ENCODE measurements at regions not wholly inside any gene's neighbourhood (a gene's known extent, or its start where the extent isn't known, plus 50 kb on each side); places are given as distances from the start of the nearest gene placed in this dataset.

- Mint-ChIP-seq H3K27me3 (no peaks in the 10 kb centered on the region), H3K9me3 (no peaks in the 10 kb centered on the region), H3K36me3 (no peaks in the 10 kb centered on the region), H3K27ac (no peak overlapping the region), H3K4me1 (ENCODE audit: unreplicated experiment) (no peaks in the 10 kb centered on the region), H3K4me3 (no peak overlapping the region)
- no peak for TF ChIP-seq CTCF (conservative IDR thresholded peaks at IDR 0.05)
- DNase-seq (ENCODE audit: extremely low spot score, unreplicated experiment), result no peak
Measured at GRCh38 chr3:22536541-22536940, 666.6 kb upstream of the UBE2E2 start.

- TF ChIP-seq CTCF (conservative IDR thresholded peaks at IDR 0.05), result no peak
- no peaks in the 10 kb centered on the region for H3K36me3 Mint-ChIP-seq
- H3K9me3 Mint-ChIP-seq, result peaks cover 8% of the 10 kb centered on the region
- no peak for DNase-seq (ENCODE audit: extremely low spot score, unreplicated experiment)
- no peak overlapping the region for H3K4me3 Mint-ChIP-seq
- no peaks in the 10 kb centered on the region for H3K4me1 Mint-ChIP-seq (ENCODE audit: unreplicated experiment)
- H3K27ac Mint-ChIP-seq, result no peak overlapping the region
- H3K27me3 Mint-ChIP-seq, result no peaks in the 10 kb centered on the region
Measured at GRCh38 chr3:22537560-22537959, 665.6 kb upstream of the UBE2E2 start.

- no peak for DNase-seq (ENCODE audit: extremely low spot score, unreplicated experiment)
- Mint-ChIP-seq H3K36me3 (no peaks in the 10 kb centered on the region), H3K4me1 (ENCODE audit: unreplicated experiment) (no peaks in the 10 kb centered on the region), H3K4me3 (no peak overlapping the region), H3K27ac (no peak overlapping the region), H3K9me3 (peaks cover 8% of the 10 kb centered on the region), H3K27me3 (no peaks in the 10 kb centered on the region)
- no peak for TF ChIP-seq CTCF (conservative IDR thresholded peaks at IDR 0.05)
Measured at GRCh38 chr3:22542311-22542710, 660.8 kb upstream of the UBE2E2 start.

GRCh38 chr3:22555753-22556435 is 647.2 kb upstream of the UBE2E2 start:
- no peak for DNase-seq (ENCODE audit: extremely low spot score, unreplicated experiment)
- H3K4me3 Mint-ChIP-seq, result no peak overlapping the region

GRCh38 chr3:22565393-22565792 is 637.7 kb upstream of the UBE2E2 start:
- Mint-ChIP-seq H3K9me3 (no peaks in the 10 kb centered on the region), H3K4me3 (no peak overlapping the region), H3K27me3 (peaks cover 6% of the 10 kb centered on the region), H3K36me3 (no peaks in the 10 kb centered on the region), H3K4me1 (ENCODE audit: unreplicated experiment) (peaks cover 6% of the 10 kb centered on the region), H3K27ac (no peak overlapping the region)
- TF ChIP-seq CTCF (conservative IDR thresholded peaks at IDR 0.05), result no peak
- no peak for DNase-seq (ENCODE audit: extremely low spot score, unreplicated experiment)

More at GRCh38 chr3:22555753-22556435, 647.2 kb upstream of the UBE2E2 start:
- Mint-ChIP-seq H3K36me3 (no peaks in the 10 kb centered on the region), H3K27me3 (peaks cover 10% of the 10 kb centered on the region), H3K27ac (no peak overlapping the region), H3K9me3 (peaks cover 5% of the 10 kb centered on the region), H3K4me1 (ENCODE audit: unreplicated experiment) (no peaks in the 10 kb centered on the region)
- no peak for TF ChIP-seq CTCF (conservative IDR thresholded peaks at IDR 0.05)
